ENCODE measurements at regions not wholly inside any gene's neighbourhood (a gene's known extent, or its start where the extent isn't known, plus 50 kb on each side); places are given as distances from the start of the nearest gene placed in this dataset.

DNA sequence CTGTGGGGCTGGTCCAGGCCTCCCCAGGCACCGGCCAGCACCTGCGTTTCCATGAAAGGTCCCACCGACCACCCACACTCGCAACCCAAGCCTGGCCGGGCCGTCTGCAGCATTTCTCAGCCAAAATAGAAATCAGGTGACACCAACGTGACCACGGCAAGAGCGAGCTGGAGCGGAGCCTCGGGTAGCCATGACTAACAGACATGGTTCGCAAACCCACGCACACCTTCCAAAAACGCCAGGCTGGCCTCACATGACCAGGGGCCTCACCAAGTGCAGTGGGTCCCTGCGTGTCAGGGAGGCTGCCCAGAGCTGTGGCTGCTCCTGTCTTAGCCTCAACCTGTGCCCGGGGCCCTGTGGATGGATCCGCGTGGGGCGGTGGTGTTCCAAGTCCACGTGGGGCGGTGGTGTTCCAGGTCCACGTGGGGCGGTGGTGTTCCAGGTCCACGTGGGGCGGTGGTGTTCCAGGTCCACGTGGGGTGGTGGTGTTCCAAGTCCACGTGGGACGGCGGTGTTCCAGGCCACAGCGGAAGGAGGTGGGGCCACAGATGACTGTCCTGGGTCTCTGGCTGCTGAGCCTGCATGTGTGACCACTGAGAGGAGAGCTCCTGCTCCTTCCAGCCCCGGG is 64.4 kb upstream of the ADGRA1 start:
- H3K27ac ChIP-seq (ENCODE audit: low read depth in 1 of 2, low read length in 2 of 2), result peak overlapping the region in 1 of 2 donors; percentile 35
- no peak for DNase-seq (ENCODE audit: low spot score)
- TF ChIP-seq FOXA1 (IDR thresholded peaks at IDR 0.05) (no peak), HNF4G (IDR thresholded peaks at IDR 0.05) (no peak), JUND (IDR thresholded peaks at IDR 0.05) (no peak), RAD21 (IDR thresholded peaks at IDR 0.05) (no peak), GABPA (IDR thresholded peaks at IDR 0.05 in 1 of 2, conservative IDR thresholded peaks at IDR 0.05 in 1 of 2) (no peak), YY1 (IDR thresholded peaks at IDR 0.05) (no peak), NR2F2 (IDR thresholded peaks at IDR 0.05) (no peak), RXRA (IDR thresholded peaks at IDR 0.05) (no peak), HNF4A (conservative IDR thresholded peaks at IDR 0.05) (no peak), SP1 (IDR thresholded peaks at IDR 0.05) (no peak), REST (IDR thresholded peaks at IDR 0.05) (no peak), TAF1 (conservative IDR thresholded peaks at IDR 0.05) (no peak), EGR1 (IDR thresholded peaks at IDR 0.05; ENCODE audit: low read depth in 2 of 2) (no peak), FOXA2 (IDR thresholded peaks at IDR 0.05) (no peak)
- TF ChIP-seq, protein P1, sequence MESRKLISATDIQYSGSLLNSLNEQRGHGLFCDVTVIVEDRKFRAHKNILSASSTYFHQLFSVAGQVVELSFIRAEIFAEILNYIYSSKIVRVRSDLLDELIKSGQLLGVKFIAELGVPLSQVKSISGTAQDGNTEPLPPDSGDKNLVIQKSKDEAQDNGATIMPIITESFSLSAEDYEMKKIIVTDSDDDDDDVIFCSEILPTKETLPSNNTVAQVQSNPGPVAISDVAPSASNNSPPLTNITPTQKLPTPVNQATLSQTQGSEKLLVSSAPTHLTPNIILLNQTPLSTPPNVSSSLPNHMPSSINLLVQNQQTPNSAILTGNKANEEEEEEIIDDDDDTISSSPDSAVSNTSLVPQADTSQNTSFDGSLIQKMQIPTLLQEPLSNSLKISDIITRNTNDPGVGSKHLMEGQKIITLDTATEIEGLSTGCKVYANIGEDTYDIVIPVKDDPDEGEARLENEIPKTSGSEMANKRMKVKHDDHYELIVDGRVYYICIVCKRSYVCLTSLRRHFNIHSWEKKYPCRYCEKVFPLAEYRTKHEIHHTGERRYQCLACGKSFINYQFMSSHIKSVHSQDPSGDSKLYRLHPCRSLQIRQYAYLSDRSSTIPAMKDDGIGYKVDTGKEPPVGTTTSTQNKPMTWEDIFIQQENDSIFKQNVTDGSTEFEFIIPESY (IDR thresholded peaks at IDR 0.05), result no peak
- TF ChIP-seq, protein P2, sequence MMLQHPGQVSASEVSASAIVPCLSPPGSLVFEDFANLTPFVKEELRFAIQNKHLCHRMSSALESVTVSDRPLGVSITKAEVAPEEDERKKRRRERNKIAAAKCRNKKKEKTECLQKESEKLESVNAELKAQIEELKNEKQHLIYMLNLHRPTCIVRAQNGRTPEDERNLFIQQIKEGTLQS (IDR thresholded peaks at IDR 0.05), result no peak
- TF ChIP-seq, protein P3, sequence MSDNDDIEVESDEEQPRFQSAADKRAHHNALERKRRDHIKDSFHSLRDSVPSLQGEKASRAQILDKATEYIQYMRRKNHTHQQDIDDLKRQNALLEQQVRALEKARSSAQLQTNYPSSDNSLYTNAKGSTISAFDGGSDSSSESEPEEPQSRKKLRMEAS (IDR thresholded peaks at IDR 0.05), result no peak
- H3K4me1 ChIP-seq (ENCODE audit: control insufficient read depth in 4 of 4, insufficient read depth in 4 of 4, low read length in 3 of 4), result no peaks in the 10 kb centered on the region
- no peak overlapping the region for H3K4me3 ChIP-seq (ENCODE audit: low read depth in 1 of 3, low read length in 3 of 3)
- no peak overlapping the region for H3K9ac ChIP-seq (ENCODE audit: low read depth in 1 of 2, low read length in 2 of 2)
- WGBS, result 89% methylated on average over 31 of the region's 31 CpGs
- peaks cover 0 to 2% (median 0%) of the 10 kb centered on the region in 4 donors for H3K27me3 ChIP-seq (ENCODE audit: control insufficient read depth in 4 of 4, insufficient read depth in 4 of 4, low read length in 3 of 4)
- H3K36me3 ChIP-seq (ENCODE audit: control insufficient read depth in 4 of 4, insufficient read depth in 3 of 4, low read depth in 1 of 4, low read length in 3 of 4), result no peaks in the 10 kb centered on the region
- no peaks in the 10 kb centered on the region for H3K9me3 ChIP-seq (ENCODE audit: control insufficient read depth in 4 of 4, low read length in 3 of 4)

- H3K27ac ChIP-seq (ENCODE audit: low read depth in 1 of 2, low read length in 2 of 2), result peak overlapping the region; percentile 2 to 35
- H3K9ac ChIP-seq (ENCODE audit: low read depth in 1 of 2, low read length in 2 of 2), result no peak overlapping the region
- no peaks in the 10 kb centered on the region for H3K9me3 ChIP-seq (ENCODE audit: control insufficient read depth in 4 of 4, low read length in 3 of 4)
- no peaks in the 10 kb centered on the region for H3K4me1 ChIP-seq (ENCODE audit: control insufficient read depth in 4 of 4, insufficient read depth in 4 of 4, low read length in 3 of 4)
- no peaks in the 10 kb centered on the region for H3K36me3 ChIP-seq (ENCODE audit: control insufficient read depth in 4 of 4, insufficient read depth in 3 of 4, low read depth in 1 of 4, low read length in 3 of 4)
- DNase-seq (ENCODE audit: low spot score), result no peak
- H3K27me3 ChIP-seq (ENCODE audit: control insufficient read depth in 4 of 4, insufficient read depth in 4 of 4, low read length in 3 of 4), result peaks cover 0 to 2% (median 0%) of the 10 kb centered on the region in 4 donors
- no peak for TF ChIP-seq JUND (IDR thresholded peaks at IDR 0.05)
- peak; percentile 59 for TF ChIP-seq NR2F2 (IDR thresholded peaks at IDR 0.05)
- no peak overlapping the region for H3K4me3 ChIP-seq (ENCODE audit: low read depth in 1 of 3, low read length in 3 of 3)
- 21% methylated on average over 10 of the region's 10 CpGs for WGBS
Measured at GRCh38 chr10:133022776-133023100, 65.0 kb upstream of the ADGRA1 start.
